ENCODE measurements at regions not wholly inside any gene's neighbourhood (a gene's known extent, or its start where the extent isn't known, plus 50 kb on each side); places are given as distances from the start of the nearest gene placed in this dataset.

DNA sequence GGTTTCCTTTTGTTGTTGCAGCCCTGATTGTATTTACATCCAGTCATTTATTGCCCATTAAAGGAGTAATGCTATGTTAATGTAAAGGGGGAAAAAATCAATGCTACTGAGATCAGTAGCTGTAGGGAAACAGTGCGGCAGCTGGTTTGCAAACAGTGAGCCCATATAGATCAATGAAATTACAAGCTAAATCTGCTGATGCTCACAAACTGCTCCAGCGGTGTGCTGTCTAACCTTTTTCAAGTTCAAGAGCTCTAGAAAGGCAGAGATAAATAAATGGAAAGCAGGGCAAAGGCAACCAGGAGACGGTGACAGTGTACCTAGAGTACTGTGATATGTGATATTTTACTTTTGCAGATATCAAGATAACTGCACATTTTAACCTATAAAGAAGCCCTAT, 449.0 kb upstream of the MMS22L start:
- no peaks in the 10 kb centered on the region for H3K36me3 ChIP-seq (ENCODE audit: insufficient read depth, low read length)

DNA sequence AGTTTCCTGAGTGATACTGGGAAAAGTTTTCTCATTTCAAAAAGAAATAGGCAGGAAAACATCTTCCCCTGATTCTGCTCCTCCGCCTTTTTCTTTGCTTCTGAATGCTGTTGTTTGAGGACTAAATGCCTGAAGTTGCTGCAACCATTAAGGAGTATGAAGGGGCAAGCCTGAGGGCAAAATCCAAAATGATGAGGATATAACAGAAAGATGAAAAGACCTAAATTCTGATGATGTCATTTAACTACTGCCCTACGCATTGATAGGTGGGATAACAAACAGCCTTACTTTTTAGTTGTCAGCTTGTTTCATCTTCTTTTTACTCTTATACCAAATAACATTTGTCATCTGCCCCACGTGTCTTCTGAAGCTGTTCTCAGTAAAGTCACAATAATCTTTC, 474.6 kb upstream of the MMS22L start:
- H3K9me2 ChIP-seq (replicated peaks; ENCODE audit: low read depth, low read length): 0 out of 2 replicates have a peak, but pooled peaks cover 3% of the 10 kb centered on the region
- no peaks in the 10 kb centered on the region for H3K27me3 ChIP-seq (ENCODE audit: insufficient read depth, low read length, poor library complexity, severe bottlenecking)
- no peak overlapping the region for H3K4me3 ChIP-seq (ENCODE audit: low read length, poor library complexity, severe bottlenecking)
- H3K9me3 ChIP-seq (ENCODE audit: insufficient read depth, low read depth, low read length): no peaks in the 10 kb centered on the region
- no peaks in the 10 kb centered on the region for H4K20me1 ChIP-seq (ENCODE audit: insufficient read depth, low read length, poor library complexity, severe bottlenecking)
- H3K4me1 ChIP-seq (ENCODE audit: insufficient read depth, low read length, poor library complexity, severe bottlenecking): no peaks in the 10 kb centered on the region
- H3F3A ChIP-seq (ENCODE audit: low read depth): no peaks in the 10 kb centered on the region
- no peak overlapping the region for H2AFZ ChIP-seq (ENCODE audit: low read length)
- TF ChIP-seq, protein P1, sequence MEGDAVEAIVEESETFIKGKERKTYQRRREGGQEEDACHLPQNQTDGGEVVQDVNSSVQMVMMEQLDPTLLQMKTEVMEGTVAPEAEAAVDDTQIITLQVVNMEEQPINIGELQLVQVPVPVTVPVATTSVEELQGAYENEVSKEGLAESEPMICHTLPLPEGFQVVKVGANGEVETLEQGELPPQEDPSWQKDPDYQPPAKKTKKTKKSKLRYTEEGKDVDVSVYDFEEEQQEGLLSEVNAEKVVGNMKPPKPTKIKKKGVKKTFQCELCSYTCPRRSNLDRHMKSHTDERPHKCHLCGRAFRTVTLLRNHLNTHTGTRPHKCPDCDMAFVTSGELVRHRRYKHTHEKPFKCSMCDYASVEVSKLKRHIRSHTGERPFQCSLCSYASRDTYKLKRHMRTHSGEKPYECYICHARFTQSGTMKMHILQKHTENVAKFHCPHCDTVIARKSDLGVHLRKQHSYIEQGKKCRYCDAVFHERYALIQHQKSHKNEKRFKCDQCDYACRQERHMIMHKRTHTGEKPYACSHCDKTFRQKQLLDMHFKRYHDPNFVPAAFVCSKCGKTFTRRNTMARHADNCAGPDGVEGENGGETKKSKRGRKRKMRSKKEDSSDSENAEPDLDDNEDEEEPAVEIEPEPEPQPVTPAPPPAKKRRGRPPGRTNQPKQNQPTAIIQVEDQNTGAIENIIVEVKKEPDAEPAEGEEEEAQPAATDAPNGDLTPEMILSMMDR (conservative IDR thresholded peaks at IDR 0.05; ENCODE audit: low read length): no peak
- TF ChIP-seq EZH2phosphoT487 (IDR thresholded peaks at IDR 0.05; ENCODE audit: borderline replicate concordance): no peak
- no peaks in the 10 kb centered on the region for H3K79me2 ChIP-seq (ENCODE audit: insufficient read depth, low read length)
- H3K9ac ChIP-seq (ENCODE audit: low read depth, low read length, poor library complexity, severe bottlenecking): no peak overlapping the region
- H3K4me2 ChIP-seq (ENCODE audit: low read depth, low read length, poor library complexity, severe bottlenecking): no peak overlapping the region
- H3K36me3 ChIP-seq (ENCODE audit: insufficient read depth, low read length): no peaks in the 10 kb centered on the region

More for the DNA sequence above, 449.0 kb upstream of the MMS22L start:
- Histone ChIP-seq H4K20me1 (ENCODE audit: insufficient read depth, low read length, poor library complexity, severe bottlenecking) (no peaks in the 10 kb centered on the region), H3K27me3 (ENCODE audit: insufficient read depth, low read length, poor library complexity, severe bottlenecking) (no peaks in the 10 kb centered on the region), H3K9me2 (replicated peaks; ENCODE audit: low read depth, low read length) (no peaks in the 10 kb centered on the region), H3K79me2 (ENCODE audit: insufficient read depth, low read length) (no peaks in the 10 kb centered on the region), H3F3A (ENCODE audit: low read depth) (no peaks in the 10 kb centered on the region), H3K4me1 (ENCODE audit: insufficient read depth, low read length, poor library complexity, severe bottlenecking) (no peaks in the 10 kb centered on the region), H3K9ac (ENCODE audit: low read depth, low read length, poor library complexity, severe bottlenecking) (no peak overlapping the region), H3K4me3 (ENCODE audit: low read length, poor library complexity, severe bottlenecking) (no peak overlapping the region), H3K4me2 (ENCODE audit: low read depth, low read length, poor library complexity, severe bottlenecking) (no peak overlapping the region), H2AFZ (ENCODE audit: low read length) (no peak overlapping the region), H3K9me3 (ENCODE audit: insufficient read depth, low read depth, low read length) (no peaks in the 10 kb centered on the region)
- TF ChIP-seq EZH2phosphoT487 (IDR thresholded peaks at IDR 0.05; ENCODE audit: borderline replicate concordance): no peak
- TF ChIP-seq, protein P1 (conservative IDR thresholded peaks at IDR 0.05; ENCODE audit: low read length): no peak

DNA sequence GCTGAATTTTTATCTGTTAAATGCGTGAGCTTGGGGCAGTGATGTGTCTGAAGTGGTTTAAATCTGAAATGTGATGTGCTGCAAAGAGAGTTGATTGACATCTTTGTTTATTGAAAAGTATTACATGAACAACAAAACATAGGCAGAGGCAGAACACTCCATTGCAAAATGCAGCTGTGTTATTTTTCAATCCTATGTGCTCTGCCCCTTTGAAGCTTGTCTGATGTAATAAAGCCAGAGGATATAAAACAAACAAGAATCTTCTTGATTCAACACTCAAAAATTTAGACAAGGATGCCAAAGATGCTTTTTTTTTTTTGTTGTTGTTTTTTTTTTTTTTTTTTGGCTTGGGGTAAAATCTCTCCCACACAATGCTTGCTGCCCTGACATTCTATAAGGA, 482.4 kb upstream of the MMS22L start:
- no peak for TF ChIP-seq EZH2phosphoT487 (IDR thresholded peaks at IDR 0.05; ENCODE audit: borderline replicate concordance)
- TF ChIP-seq, protein P1 (conservative IDR thresholded peaks at IDR 0.05; ENCODE audit: low read length): no peak
- Histone ChIP-seq H3K9ac (ENCODE audit: low read depth, low read length, poor library complexity, severe bottlenecking) (no peak overlapping the region), H4K20me1 (ENCODE audit: insufficient read depth, low read length, poor library complexity, severe bottlenecking) (no peaks in the 10 kb centered on the region), H3K4me2 (ENCODE audit: low read depth, low read length, poor library complexity, severe bottlenecking) (no peak overlapping the region), H3K27me3 (ENCODE audit: insufficient read depth, low read length, poor library complexity, severe bottlenecking) (no peaks in the 10 kb centered on the region), H3K9me3 (ENCODE audit: insufficient read depth, low read depth, low read length) (no peaks in the 10 kb centered on the region), H3K4me3 (ENCODE audit: low read length, poor library complexity, severe bottlenecking) (no peak overlapping the region), H3K79me2 (ENCODE audit: insufficient read depth, low read length) (no peaks in the 10 kb centered on the region), H3F3A (ENCODE audit: low read depth) (no peaks in the 10 kb centered on the region), H3K36me3 (ENCODE audit: insufficient read depth, low read length) (no peaks in the 10 kb centered on the region), H2AFZ (ENCODE audit: low read length) (no peak overlapping the region), H3K9me2 (replicated peaks; ENCODE audit: low read depth, low read length) (no peaks in the 10 kb centered on the region), H3K4me1 (ENCODE audit: insufficient read depth, low read length, poor library complexity, severe bottlenecking) (no peaks in the 10 kb centered on the region)
